ENCODE measurements at regions not wholly inside any gene's neighbourhood (a gene's known extent, or its start where the extent isn't known, plus 50 kb on each side); places are given as distances from the start of the nearest gene placed in this dataset.

- Mint-ChIP-seq H3K27me3 (ENCODE audit: unreplicated experiment) (no peaks in the 10 kb centered on the region), H3K36me3 (ENCODE audit: unreplicated experiment) (no peaks in the 10 kb centered on the region), H3K4me1 (ENCODE audit: unreplicated experiment) (no peaks in the 10 kb centered on the region), H3K27ac (ENCODE audit: unreplicated experiment) (no peak overlapping the region), H3K4me3 (ENCODE audit: unreplicated experiment) (no peak overlapping the region), H3K9me3 (ENCODE audit: unreplicated experiment) (no peaks in the 10 kb centered on the region)
- no peak for TF ChIP-seq CTCF (IDR thresholded peaks at IDR 0.05)
- no peak for DNase-seq (ENCODE audit: extremely low spot score, unreplicated experiment)
These were observed 192.5 kb upstream of the ZNF462 start for GRCh38 chr9:106670418-106670817.

DNA sequence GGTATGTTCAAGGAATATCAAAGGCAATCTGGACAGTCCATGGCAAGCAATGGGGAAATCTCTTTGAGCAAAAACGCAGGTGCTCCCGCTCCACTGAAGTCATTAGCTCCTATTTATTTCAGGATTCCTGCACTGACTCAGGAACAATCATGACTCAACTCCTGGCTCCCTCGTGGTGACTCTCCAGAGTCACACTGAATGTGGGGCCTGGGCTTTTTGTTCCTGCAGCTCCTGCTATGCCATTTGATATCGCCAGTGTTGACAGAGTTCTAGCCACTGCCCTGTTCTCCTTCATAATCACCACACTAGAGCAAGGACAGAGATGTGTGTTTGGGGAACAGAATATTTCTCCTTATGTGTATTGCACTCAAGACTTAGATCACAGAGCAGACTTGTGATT, 187.2 kb upstream of the ZNF462 start:
- Mint-ChIP-seq H3K27ac (ENCODE audit: unreplicated experiment) (no peak overlapping the region), H3K36me3 (ENCODE audit: unreplicated experiment) (no peaks in the 10 kb centered on the region), H3K27me3 (ENCODE audit: unreplicated experiment) (no peaks in the 10 kb centered on the region), H3K9me3 (ENCODE audit: unreplicated experiment) (no peaks in the 10 kb centered on the region), H3K4me1 (ENCODE audit: unreplicated experiment) (peaks cover 2% of the 10 kb centered on the region), H3K4me3 (ENCODE audit: unreplicated experiment) (no peak overlapping the region)
- no peak for DNase-seq (ENCODE audit: extremely low spot score, unreplicated experiment)
- TF ChIP-seq CTCF (IDR thresholded peaks at IDR 0.05), result no peak

DNA sequence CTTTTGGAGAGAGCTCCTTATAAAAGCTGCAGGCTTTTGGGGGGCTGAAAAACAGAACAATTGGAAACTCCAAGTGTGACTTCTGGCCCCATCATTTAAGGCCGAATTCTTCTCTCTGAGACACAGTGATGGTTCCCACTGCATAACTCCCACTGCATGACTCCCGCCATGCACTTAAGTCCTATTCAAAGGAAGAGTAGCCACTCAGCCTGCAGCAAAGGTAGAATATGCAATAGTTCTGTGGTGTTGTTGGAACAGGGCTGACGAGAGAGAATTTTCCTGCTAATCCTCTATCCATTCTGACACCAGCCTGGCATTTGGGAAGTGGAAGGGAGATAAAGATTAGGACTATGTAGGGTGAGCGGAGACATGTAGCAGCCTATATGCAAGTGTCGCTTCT, 185.6 kb upstream of the ZNF462 start:
- Mint-ChIP-seq H3K27me3 (ENCODE audit: unreplicated experiment) (no peaks in the 10 kb centered on the region), H3K4me3 (ENCODE audit: unreplicated experiment) (no peak overlapping the region), H3K36me3 (ENCODE audit: unreplicated experiment) (no peaks in the 10 kb centered on the region), H3K9me3 (ENCODE audit: unreplicated experiment) (no peaks in the 10 kb centered on the region), H3K4me1 (ENCODE audit: unreplicated experiment) (peaks cover 9% of the 10 kb centered on the region), H3K27ac (ENCODE audit: unreplicated experiment) (no peak overlapping the region)
- no peak for DNase-seq (ENCODE audit: extremely low spot score, unreplicated experiment)
- TF ChIP-seq CTCF (IDR thresholded peaks at IDR 0.05), result no peak

- DNase-seq (ENCODE audit: extremely low spot score, unreplicated experiment), result no peak
- H3K4me3 Mint-ChIP-seq (ENCODE audit: unreplicated experiment), result no peak overlapping the region
- H3K27me3 Mint-ChIP-seq (ENCODE audit: unreplicated experiment), result no peaks in the 10 kb centered on the region
- no peaks in the 10 kb centered on the region for H3K36me3 Mint-ChIP-seq (ENCODE audit: unreplicated experiment)
- H3K9me3 Mint-ChIP-seq (ENCODE audit: unreplicated experiment), result no peaks in the 10 kb centered on the region
- peaks cover 9% of the 10 kb centered on the region for H3K4me1 Mint-ChIP-seq (ENCODE audit: unreplicated experiment)
- H3K27ac Mint-ChIP-seq (ENCODE audit: unreplicated experiment), result no peak overlapping the region
- no peak for TF ChIP-seq CTCF (IDR thresholded peaks at IDR 0.05)
These were observed 185.1 kb upstream of the ZNF462 start for GRCh38 chr9:106677830-106678229.

- Mint-ChIP-seq H3K9me3 (ENCODE audit: unreplicated experiment) (no peaks in the 10 kb centered on the region), H3K27me3 (ENCODE audit: unreplicated experiment) (no peaks in the 10 kb centered on the region), H3K4me3 (ENCODE audit: unreplicated experiment) (no peak overlapping the region), H3K4me1 (ENCODE audit: unreplicated experiment) (peaks cover 9% of the 10 kb centered on the region), H3K36me3 (ENCODE audit: unreplicated experiment) (no peaks in the 10 kb centered on the region), H3K27ac (ENCODE audit: unreplicated experiment) (no peak overlapping the region)
- no peak for DNase-seq (ENCODE audit: extremely low spot score, unreplicated experiment)
- no peak for TF ChIP-seq CTCF (IDR thresholded peaks at IDR 0.05)
These were observed 184.7 kb upstream of the ZNF462 start for GRCh38 chr9:106678273-106678672.

Data from osteocyte (in vitro differentiated cells).